IMR-90 (cell line): ENCODE measurements at regions not wholly inside any gene's neighbourhood (a gene's known extent, or its start where the extent isn't known, plus 50 kb on each side); places are given as distances from the start of the nearest gene placed in this dataset.

Experiments used
- ATAC-seq: fragments of 200-7000 bp; cut with Tn5 transposase; 2 replicates; pipeline ENCODE4 v1.9.1; 2020; ENCODE audit warnings: low read depth, mild to moderate bottlenecking, moderate library complexity
- BruUV-seq: library from RNA; stranded (reverse); fragments of 400-500 nt; replicated peaks from 2 replicates; lab custom pipeline; 2021; lab: Mats Ljungman, UMichigan
- CTCF ChIA-PET: fragments of 300-600 bp; formaldehyde crosslinking; extraction: SDS; loops from one replicate; lab custom pipeline; 2021; ENCODE audit warnings: antibody characterized with exemption; lab: Yijun Ruan, JAX
- POLR2A ChIA-PET: fragments of 300-600 bp; sonication (Branson Sonifier 250); formaldehyde crosslinking; loops from one replicate; lab custom pipeline; 2022; ENCODE audit warnings: antibody characterized with exemption; ENCODE audit not compliant: unreplicated experiment; lab: Charles Lee
- DNase-seq: peaks from one replicate; pipeline ENCODE4 v3.0.0; 2013
- H2AFZ ChIP-seq: replicated peaks from 2 replicates; pipeline ENCODE3; 2013; ENCODE audit warnings: low read length, mild to moderate bottlenecking; ENCODE audit not compliant: poor library complexity
- H2AK5ac ChIP-seq: 2 replicates; pipeline ENCODE4 v1.6.1; 2013; ENCODE audit warnings: low read depth, low read length, inconsistent platforms
- H2AK9ac ChIP-seq: replicated peaks from 2 replicates; pipeline ENCODE3; 2013; ENCODE audit warnings: mild to moderate bottlenecking, low read depth, low read length, moderate library complexity; ENCODE audit not compliant: poor library complexity
- H2BK120ac ChIP-seq: 2 replicates; pipeline ENCODE4 v1.6.1; 2013; ENCODE audit warnings: low read depth, low read length, inconsistent platforms
- H2BK15ac ChIP-seq: 3 replicates; pipeline ENCODE4 v1.6.1; 2013; ENCODE audit warnings: low read depth, low read length, inconsistent platforms
- H2BK20ac ChIP-seq: 2 replicates; pipeline ENCODE4 v1.6.1; 2013; ENCODE audit warnings: low read depth, mild to moderate bottlenecking, inconsistent platforms, low read length, moderate library complexity
- H2BK5ac ChIP-seq: 2 replicates; pipeline ENCODE4 v1.6.1; 2013; ENCODE audit warnings: mild to moderate bottlenecking, low read depth, low read length, inconsistent platforms; ENCODE audit not compliant: poor library complexity, severe bottlenecking
- H3K14ac ChIP-seq: replicated peaks from 2 replicates; pipeline ENCODE4 v1.6.1; 2013; ENCODE audit warnings: low read depth, low read length, inconsistent platforms
- H3K18ac ChIP-seq: 2 replicates; pipeline ENCODE4 v1.6.1; 2013; ENCODE audit warnings: low read depth, low read length, control low read depth
- H3K23ac ChIP-seq: 2 replicates; pipeline ENCODE4 v1.6.1; 2013; ENCODE audit warnings: low read depth, low read length, inconsistent platforms
- H3K27ac ChIP-seq: 2 replicates; pipeline ENCODE4 v1.5.1; 2013; ENCODE audit warnings: mild to moderate bottlenecking, control low read depth, low read length; ENCODE audit not compliant: insufficient read depth
- H3K27me3 ChIP-seq: 2 replicates; pipeline ENCODE4 v1.6.1; 2013; ENCODE audit warnings: low read length; ENCODE audit not compliant: control insufficient read depth, insufficient read depth
- H3K36me3 ChIP-seq: 2 replicates; pipeline ENCODE4 v1.6.1; 2013; ENCODE audit warnings: low read length, mixed read lengths; ENCODE audit not compliant: control insufficient read depth, insufficient read depth
- H3K4ac ChIP-seq: 2 replicates; pipeline ENCODE4 v1.6.1; 2013; ENCODE audit warnings: low read depth, low read length, inconsistent platforms
- H3K4me1 ChIP-seq: 2 replicates; pipeline ENCODE4 v1.6.1; 2013; ENCODE audit warnings: low read length, mixed read lengths; ENCODE audit not compliant: control insufficient read depth, insufficient read depth
- H3K4me2 ChIP-seq: 2 replicates; pipeline ENCODE4 v1.6.1; 2013; ENCODE audit warnings: low read depth, mild to moderate bottlenecking, control low read depth, low read length, moderate library complexity
- H3K4me3 ChIP-seq: 2 replicates; pipeline ENCODE4 v1.5.1; 2013; ENCODE audit warnings: low read depth, mild to moderate bottlenecking, control low read depth, low read length, moderate library complexity; ENCODE audit not compliant: insufficient read depth
- H3K56ac ChIP-seq: 2 replicates; pipeline ENCODE4 v1.6.1; 2013; ENCODE audit warnings: low read length, inconsistent platforms; ENCODE audit not compliant: insufficient read depth; ENCODE audit errors: extremely low read depth
- H3K79me1 ChIP-seq, 2 experiments: 2 replicates each; pipeline ENCODE4 v1.6.1; 2013; ENCODE audit warnings: low read length in 2 of 2, inconsistent platforms in 1 of 2, low read depth in 1 of 2
- H3K9ac ChIP-seq: 2 replicates; pipeline ENCODE4 v1.6.1; 2013; ENCODE audit warnings: low read depth, low read length, control low read depth
- H3K9me1 ChIP-seq: 2 replicates; pipeline ENCODE4 v1.6.1; 2013; ENCODE audit warnings: low read length, inconsistent platforms; ENCODE audit not compliant: insufficient read depth
- H3K9me3 ChIP-seq: 2 replicates; pipeline ENCODE4 v1.6.1; 2013; ENCODE audit warnings: low read length; ENCODE audit not compliant: control insufficient read depth, insufficient read depth
- H4K20me1 ChIP-seq: 2 replicates; pipeline ENCODE4 v1.6.1; 2013; ENCODE audit warnings: low read length, inconsistent platforms; ENCODE audit not compliant: insufficient read depth
- H4K5ac ChIP-seq: 2 replicates; pipeline ENCODE4 v1.6.1; 2013; ENCODE audit warnings: mild to moderate bottlenecking, low read depth, low read length, control low read depth
- H4K8ac ChIP-seq, 2 experiments: 2 replicates each; pipeline ENCODE4 v1.6.1; 2013; ENCODE audit warnings: low read depth in 2 of 2, low read length in 2 of 2, control low read depth in 1 of 2, inconsistent platforms in 1 of 2
- H4K91ac ChIP-seq: 2 replicates; pipeline ENCODE4 v1.6.1; 2013; ENCODE audit warnings: low read depth, low read length, inconsistent platforms; ENCODE audit not compliant: insufficient read depth
- CTCF ChIP-seq: conservative IDR thresholded peaks from 2 replicates; pipeline ENCODE4 v1.5.1; 2012; ENCODE audit warnings: mild to moderate bottlenecking, low read depth, low read length, improper control_type of control experiment
- POLR2A ChIP-seq: IDR thresholded peaks from 2 replicates; pipeline ENCODE4 v1.6.1; 2012; ENCODE audit warnings: mild to moderate bottlenecking, low read depth, low read length
- RAD21 ChIP-seq: IDR thresholded peaks from 2 replicates; pipeline ENCODE4 v1.6.1; 2012; ENCODE audit warnings: low read length, improper control_type of control experiment
- SMC3 ChIP-seq: fragments of 150-350 bp; IDR thresholded peaks from 2 replicates; pipeline ENCODE4 v1.6.1; 2016; ENCODE audit warnings: low read depth, mild to moderate bottlenecking, antibody characterized with exemption, low read length, moderate library complexity
- dilution Hi-C: fragments of 300-500 bp; cut with HindIII; formaldehyde crosslinking; loops from one replicate; pipeline ENCODE4 v1.14.3; 2018; ENCODE audit warnings: low sequenced_read_pairs; ENCODE audit not compliant: unreplicated experiment
- in situ Hi-C: fragments of 300-500 bp; cut with MboI; formaldehyde crosslinking; loops from 3 replicates; pipeline ENCODE4 v1.14.3; 2019; ENCODE audit warnings: low sequenced_read_pairs, inconsistent platforms, mixed read lengths
- intact Hi-C: fragments of 100-400 bp; cut with micrococcal nuclease; formaldehyde crosslinking; loops from 2 replicates; pipeline ENCODE4 v1.10.0; 2022

GRCh38 chr6:54621285-54621684 is 225.3 kb upstream of the FAM83B start:
- Histone ChIP-seq H3K56ac (no peak overlapping the region), H3K79me1 (no peaks in the 10 kb centered on the region), H4K91ac (no peak overlapping the region), H3K4me1 (peaks cover 5% of the 10 kb centered on the region; the same call in 1 of the 2 replicates), H3K9me3 (no peaks in the 10 kb centered on the region), H2BK5ac (no peak overlapping the region), H3K4me3 (no peak overlapping the region), H3K4me2 (no peak overlapping the region), H3K4ac (no peak overlapping the region), H3K36me3 (no peaks in the 10 kb centered on the region), H2AK9ac (no peak overlapping the region), H3K23ac (no peak overlapping the region), H2BK120ac (no peak overlapping the region), H2BK20ac (no peak overlapping the region), H3K27ac (no peak overlapping the region), H4K20me1 (no peaks in the 10 kb centered on the region), H3K27me3 (no peaks in the 10 kb centered on the region), H4K8ac (no peak overlapping the region), H3K9me1 (peaks cover 3% of the 10 kb centered on the region; the same call in 1 of the 2 replicates), H3K14ac (no peak overlapping the region), H2BK15ac (no peak overlapping the region), H2AK5ac (no peak overlapping the region), H3K9ac (no peak overlapping the region), H2AFZ (no peak overlapping the region), H4K5ac (no peak overlapping the region), H3K18ac (no peak overlapping the region)
- no peak for DNase-seq
- POLR2A ChIA-PET, result no interaction called here
- dilution Hi-C loops, result no loop called here
- BruUV-seq, result no TSS peak
- TF ChIP-seq SMC3 (peak; percentile 17; the same call in 1 of the 2 replicates), RAD21 (peak; percentile 25; the same call in 1 of the 2 replicates), POLR2A (no peak), CTCF (peak; percentile 35)
- in situ Hi-C loops, result no loop called here
- CTCF ChIA-PET, result no interaction called here
- intact Hi-C loops, result loop anchor here (10.0 kb wide), 1 partner anchor 636 kb away; no protein-coding TSS in a partner anchor
- ATAC-seq, result no peak
